Caco-2 (cell line): ENCODE measurements at regions not wholly inside any gene's neighbourhood (a gene's known extent, or its start where the extent isn't known, plus 50 kb on each side); places are given as distances from the start of the nearest gene placed in this dataset.

ENCODE experiments used
- BruUV-seq: library from RNA; stranded (reverse); fragments of 400-500 nt; replicated peaks from 2 replicates; lab custom pipeline; 2021; lab: Mats Ljungman, UMichigan
- CTCF ChIA-PET: fragments of 300-600 bp; sonication (Branson Sonifier 250); formaldehyde crosslinking; loops from one replicate; lab custom pipeline; 2022; ENCODE audit warnings: antibody characterized with exemption; lab: Charles Lee
- POLR2A ChIA-PET: fragments of 300-600 bp; sonication (Branson Sonifier 250); formaldehyde crosslinking; loops from one replicate; lab custom pipeline; 2022; ENCODE audit warnings: antibody characterized with exemption; lab: Charles Lee
- DNase-seq, 2 experiments: peaks; one replicate each; pipeline versions ENCODE4 v3.0.0 to v3.0.0-alpha.2; 2020 to 2022
- H3K27me3 ChIP-seq: replicated peaks from 2 replicates; pipeline ENCODE4 v1.6.0; 2011; ENCODE audit warnings: low read length; ENCODE audit not compliant: control insufficient read depth, insufficient read depth
- H3K36me3 ChIP-seq: 2 replicates; pipeline ENCODE4 v1.5.1; 2011; ENCODE audit warnings: low read length; ENCODE audit not compliant: control insufficient read depth, insufficient read depth
- H3K4me1 ChIP-seq: fragments of 250-450 bp; sonication (Bioruptor Pico); 2 replicates; pipeline ENCODE4 v1.5.1; 2020; ENCODE audit warnings: mild to moderate bottlenecking
- H3K4me3 ChIP-seq: 2 replicates; pipeline ENCODE4 v1.5.1; 2011; ENCODE audit warnings: low read depth, mild to moderate bottlenecking, control low read depth, low read length
- H3K9me3 ChIP-seq: fragments of 250-450 bp; sonication (Bioruptor Pico); 2 replicates; pipeline ENCODE4 v1.5.1; 2020; ENCODE audit warnings: mild to moderate bottlenecking, moderate library complexity
- H3K27ac Mint-ChIP-seq: one replicate; pipeline ENCODE4 v1.8.0; 2022; ENCODE audit warnings: mixed read lengths; ENCODE audit not compliant: unreplicated experiment
- H3K27me3 Mint-ChIP-seq: one replicate; pipeline ENCODE4 v1.8.0; 2022; ENCODE audit warnings: mixed read lengths; ENCODE audit not compliant: insufficient read depth, unreplicated experiment
- H3K36me3 Mint-ChIP-seq: one replicate; pipeline ENCODE4 v1.8.0; 2022; ENCODE audit warnings: mild to moderate bottlenecking, mixed read lengths; ENCODE audit not compliant: insufficient read depth, unreplicated experiment
- H3K4me1 Mint-ChIP-seq: one replicate; pipeline ENCODE4 v1.8.0; 2022; ENCODE audit warnings: low read depth, mixed read lengths; ENCODE audit not compliant: unreplicated experiment
- H3K4me3 Mint-ChIP-seq: one replicate; pipeline ENCODE4 v1.8.0; 2022; ENCODE audit warnings: mild to moderate bottlenecking, moderate library complexity, mixed read lengths; ENCODE audit not compliant: unreplicated experiment
- H3K9me3 Mint-ChIP-seq: one replicate; pipeline ENCODE4 v1.8.0; 2022; ENCODE audit warnings: mixed read lengths; ENCODE audit not compliant: unreplicated experiment
- CTCF ChIP-seq, 2 experiments: fragments of 200-600 bp in 1 of 2; IDR thresholded peaks; 1 replicate in 1 of 2; 2 replicates in 1 of 2; pipeline versions ENCODE4 v1.5.1 to v1.8.0; 2011 to 2022; ENCODE audit warnings: antibody characterized with exemption in 1 of 2, control low read depth in 1 of 2, inconsistent platforms in 1 of 2, low read depth in 1 of 2, low read length in 1 of 2, mild to moderate bottlenecking in 1 of 2, moderate library complexity in 1 of 2; ENCODE audit not compliant: insufficient read depth in 1 of 2, severe bottlenecking in 1 of 2, unreplicated experiment in 1 of 2
- intact Hi-C: fragments of 100-400 bp; cut with micrococcal nuclease; formaldehyde crosslinking; loops from one replicate; pipeline ENCODE4 v1.10.0; 2022; ENCODE audit not compliant: unreplicated experiment

GRCh38 chr6:66599541-66599940 is 892.5 kb upstream of the EYS start:
- ChIA-PET POLR2A (no interaction called here), CTCF (no interaction called here)
- Histone ChIP-seq H3K9me3 (no peaks in the 10 kb centered on the region), H3K36me3 (no peaks in the 10 kb centered on the region), H3K4me3 (no peak overlapping the region), H3K27me3 (no peaks in the 10 kb centered on the region), H3K4me1 (no peaks in the 10 kb centered on the region)
- no peaks in the 10 kb centered on the region for H3K36me3 Mint-ChIP-seq
- peaks cover 11% of the 10 kb centered on the region for H3K9me3 Mint-ChIP-seq
- no peak for DNase-seq
- intact Hi-C loops: no loop called here
- H3K4me1 Mint-ChIP-seq: no peaks in the 10 kb centered on the region
- no peak overlapping the region for H3K27ac Mint-ChIP-seq
- BruUV-seq: no TSS peak
- TF ChIP-seq CTCF (IDR thresholded peaks at IDR 0.05; ENCODE audit: insufficient read depth in 1 of 2, low read depth in 1 of 2, low read length in 1 of 2, severe bottlenecking in 1 of 2, unreplicated experiment in 1 of 2): no peak
- H3K4me3 Mint-ChIP-seq: no peak overlapping the region
- H3K27me3 Mint-ChIP-seq: no peaks in the 10 kb centered on the region

- Mint-ChIP-seq H3K27ac (no peak overlapping the region), H3K4me1 (no peaks in the 10 kb centered on the region), H3K36me3 (no peaks in the 10 kb centered on the region), H3K9me3 (no peaks in the 10 kb centered on the region), H3K27me3 (no peaks in the 10 kb centered on the region), H3K4me3 (no peak overlapping the region)
- no peaks in the 10 kb centered on the region for H3K36me3 ChIP-seq
- H3K9me3 ChIP-seq: no peaks in the 10 kb centered on the region
- no TSS peak for BruUV-seq
- intact Hi-C loops: no loop called here
- no peaks in the 10 kb centered on the region for H3K27me3 ChIP-seq
- DNase-seq: no peak
- ChIA-PET CTCF (no interaction called here), POLR2A (no interaction called here)
- H3K4me1 ChIP-seq: no peaks in the 10 kb centered on the region
- no peak for TF ChIP-seq CTCF (IDR thresholded peaks at IDR 0.05; ENCODE audit: insufficient read depth in 1 of 2, low read depth in 1 of 2, low read length in 1 of 2, severe bottlenecking in 1 of 2, unreplicated experiment in 1 of 2)
- H3K4me3 ChIP-seq: no peak overlapping the region
Measured at GRCh38 chr6:66578362-66578761, 871.3 kb upstream of the EYS start.

DNA sequence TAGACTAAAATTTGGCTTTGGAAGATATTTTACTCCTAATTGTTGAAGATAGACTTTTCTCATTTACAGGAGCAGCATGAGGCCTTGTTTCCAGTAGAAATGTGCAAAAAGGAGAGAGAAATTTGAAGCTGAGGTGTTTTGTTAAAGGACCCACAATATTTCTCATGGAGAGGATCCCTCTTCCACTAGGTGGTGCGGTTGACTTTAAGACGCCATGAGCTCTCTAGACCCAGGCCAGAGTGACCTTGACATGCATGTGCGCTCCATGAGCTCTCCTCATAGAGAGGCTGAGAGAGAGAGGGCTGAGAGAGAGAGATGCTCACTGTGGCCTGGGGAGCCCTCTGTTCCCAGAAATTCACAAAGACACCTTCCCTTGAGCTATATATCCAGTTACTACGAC is 861.2 kb upstream of the EYS start:
- CTCF ChIA-PET: no interaction called here

More for the DNA sequence above, 861.2 kb upstream of the EYS start:
- Mint-ChIP-seq H3K36me3 (no peaks in the 10 kb centered on the region), H3K27ac (no peak overlapping the region), H3K27me3 (no peaks in the 10 kb centered on the region), H3K9me3 (no peaks in the 10 kb centered on the region), H3K4me3 (no peak overlapping the region), H3K4me1 (no peaks in the 10 kb centered on the region)
- no peaks in the 10 kb centered on the region for H3K9me3 ChIP-seq
- no peaks in the 10 kb centered on the region for H3K36me3 ChIP-seq
- BruUV-seq: no TSS peak
- DNase-seq: peak in 1 of 2 experiments; percentile 1
- no peaks in the 10 kb centered on the region for H3K27me3 ChIP-seq
- no peak overlapping the region for H3K4me3 ChIP-seq
- H3K4me1 ChIP-seq: no peaks in the 10 kb centered on the region
- intact Hi-C loops: no loop called here
- TF ChIP-seq CTCF (IDR thresholded peaks at IDR 0.05; ENCODE audit: insufficient read depth in 1 of 2, low read depth in 1 of 2, low read length in 1 of 2, severe bottlenecking in 1 of 2, unreplicated experiment in 1 of 2): no peak
- POLR2A ChIA-PET: no interaction called here
